AG04450 (cell line): ENCODE measurements at regions not wholly inside any gene's neighbourhood (a gene's known extent, or its start where the extent isn't known, plus 50 kb on each side); places are given as distances from the start of the nearest gene placed in this dataset.

Experiments
- CTCF ChIA-PET: fragments of 300-600, 350-600 bp; formaldehyde crosslinking; extraction: SDS; loops from one replicate; lab custom pipeline; 2022; ENCODE audit warnings: antibody characterized with exemption, inconsistent platforms; lab: Charles Lee
- POLR2A ChIA-PET: fragments of 350-600 bp; formaldehyde crosslinking; extraction: SDS; loops from one replicate; lab custom pipeline; 2021; ENCODE audit warnings: antibody characterized with exemption, inconsistent platforms; lab: Yijun Ruan, JAX
- DNase-seq: peaks from one replicate; pipeline ENCODE4 v3.0.0-alpha.2; 2011; ENCODE audit warnings: low read depth, low spot score
- H3K27ac ChIP-seq: one replicate; pipeline ENCODE4 v1.5.1; 2012; ENCODE audit warnings: low read depth, low read length, control low read depth
- H3K27me3 ChIP-seq: one replicate; pipeline ENCODE4 v1.6.0; 2012; ENCODE audit warnings: low read length; ENCODE audit not compliant: control insufficient read depth, insufficient read depth
- H3K4me3 ChIP-seq: 2 replicates; pipeline ENCODE4 v1.5.1; 2011; ENCODE audit warnings: mild to moderate bottlenecking, low read depth, low read length, control low read depth
- H3K9me3 ChIP-seq: 2 replicates; pipeline ENCODE4 v1.5.1; 2012; ENCODE audit warnings: low read length; ENCODE audit not compliant: control insufficient read depth, insufficient read depth
- CTCF ChIP-seq: IDR thresholded peaks from 2 replicates; pipeline ENCODE4 v1.5.1; 2011; ENCODE audit warnings: low read depth, low read length, control low read depth, inconsistent platforms

- no peaks in the 10 kb centered on the region for H3K27me3 ChIP-seq
- no peak for TF ChIP-seq CTCF
- H3K4me3 ChIP-seq, result no peak overlapping the region
- peaks cover 15% of the 10 kb centered on the region for H3K9me3 ChIP-seq
- no peak overlapping the region for H3K27ac ChIP-seq
- ChIA-PET CTCF (no interaction called here), POLR2A (no interaction called here)
- DNase-seq, result no peak
Measured at GRCh38 chr22:47645450-47645914, 883.0 kb downstream of the TBC1D22A start.

GRCh38 chr22:47634347-47634746 is 871.9 kb downstream of the TBC1D22A start:
- TF ChIP-seq CTCF, result no peak
- peaks cover 71% of the 10 kb centered on the region for H3K9me3 ChIP-seq
- no peak overlapping the region for H3K27ac ChIP-seq
- ChIA-PET CTCF (no interaction called here), POLR2A (no interaction called here)
- no peaks in the 10 kb centered on the region for H3K27me3 ChIP-seq
- no peak overlapping the region for H3K4me3 ChIP-seq
- DNase-seq, result no peak

- CTCF ChIA-PET, result no interaction called here
- peaks cover 76% of the 10 kb centered on the region for H3K9me3 ChIP-seq
- POLR2A ChIA-PET, result no interaction called here
Measured at GRCh38 chr22:47633111-47633510, 870.7 kb downstream of the TBC1D22A start.

GRCh38 chr22:47632701-47633100 is 870.3 kb downstream of the TBC1D22A start:
- Histone ChIP-seq H3K9me3 (peaks cover 80% of the 10 kb centered on the region), H3K27me3 (no peaks in the 10 kb centered on the region), H3K27ac (no peak overlapping the region), H3K4me3 (no peak overlapping the region)
- ChIA-PET POLR2A (no interaction called here), CTCF (no interaction called here)
- DNase-seq, result no peak
- no peak for TF ChIP-seq CTCF

More at GRCh38 chr22:47633111-47633510, 870.7 kb downstream of the TBC1D22A start:
- no peak for DNase-seq
- TF ChIP-seq CTCF, result no peak
- no peak overlapping the region for H3K27ac ChIP-seq
- H3K4me3 ChIP-seq, result no peak overlapping the region
- H3K27me3 ChIP-seq, result no peaks in the 10 kb centered on the region

GRCh38 chr22:47631571-47632102 is 869.2 kb downstream of the TBC1D22A start:
- no peaks in the 10 kb centered on the region for H3K27me3 ChIP-seq
- POLR2A ChIA-PET, result no interaction called here
- no peak overlapping the region for H3K27ac ChIP-seq
- CTCF ChIA-PET, result interaction anchor here (0.6 kb wide), 1 partner anchor 521 kb away, joined by 3 read pairs; no protein-coding TSS in a partner anchor
- no peak for DNase-seq
- TF ChIP-seq CTCF, result no peak
- no peak overlapping the region for H3K4me3 ChIP-seq
- H3K9me3 ChIP-seq, result peaks cover 81% of the 10 kb centered on the region
